GM12874 (cell line): ENCODE measurements at regions not wholly inside any gene's neighbourhood (a gene's known extent, or its start where the extent isn't known, plus 50 kb on each side); places are given as distances from the start of the nearest gene placed in this dataset.

ENCODE experiments used
- TF ChIP-seq, protein P1 (sequence below): IDR thresholded peaks from 2 replicates; pipeline ENCODE4 v1.5.1; 2011; ENCODE audit warnings: low read depth, mild to moderate bottlenecking, control low read depth, low read length, moderate library complexity; ENCODE audit not compliant: insufficient read depth

DNA sequence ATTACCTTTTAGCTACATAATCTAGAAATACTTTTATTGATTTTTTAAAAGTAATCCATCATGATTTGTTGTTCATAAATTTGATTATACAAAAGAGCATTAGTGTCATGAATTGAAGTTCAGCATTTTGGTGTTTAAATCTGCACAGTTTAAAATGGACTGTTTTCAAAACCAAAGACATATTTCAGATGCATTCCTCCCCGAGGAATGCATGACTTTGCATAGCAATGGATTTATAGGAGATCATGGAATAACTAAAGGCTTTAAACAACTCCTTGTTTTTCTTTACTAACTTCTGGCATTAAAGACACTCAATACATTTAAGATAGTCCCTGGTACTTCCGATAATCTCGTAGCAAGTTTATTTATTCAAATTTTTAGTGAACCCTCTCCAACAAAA lies 863.1 kb upstream of the TMPRSS15 start:
- TF ChIP-seq, protein P1, sequence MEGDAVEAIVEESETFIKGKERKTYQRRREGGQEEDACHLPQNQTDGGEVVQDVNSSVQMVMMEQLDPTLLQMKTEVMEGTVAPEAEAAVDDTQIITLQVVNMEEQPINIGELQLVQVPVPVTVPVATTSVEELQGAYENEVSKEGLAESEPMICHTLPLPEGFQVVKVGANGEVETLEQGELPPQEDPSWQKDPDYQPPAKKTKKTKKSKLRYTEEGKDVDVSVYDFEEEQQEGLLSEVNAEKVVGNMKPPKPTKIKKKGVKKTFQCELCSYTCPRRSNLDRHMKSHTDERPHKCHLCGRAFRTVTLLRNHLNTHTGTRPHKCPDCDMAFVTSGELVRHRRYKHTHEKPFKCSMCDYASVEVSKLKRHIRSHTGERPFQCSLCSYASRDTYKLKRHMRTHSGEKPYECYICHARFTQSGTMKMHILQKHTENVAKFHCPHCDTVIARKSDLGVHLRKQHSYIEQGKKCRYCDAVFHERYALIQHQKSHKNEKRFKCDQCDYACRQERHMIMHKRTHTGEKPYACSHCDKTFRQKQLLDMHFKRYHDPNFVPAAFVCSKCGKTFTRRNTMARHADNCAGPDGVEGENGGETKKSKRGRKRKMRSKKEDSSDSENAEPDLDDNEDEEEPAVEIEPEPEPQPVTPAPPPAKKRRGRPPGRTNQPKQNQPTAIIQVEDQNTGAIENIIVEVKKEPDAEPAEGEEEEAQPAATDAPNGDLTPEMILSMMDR: no peak

DNA sequence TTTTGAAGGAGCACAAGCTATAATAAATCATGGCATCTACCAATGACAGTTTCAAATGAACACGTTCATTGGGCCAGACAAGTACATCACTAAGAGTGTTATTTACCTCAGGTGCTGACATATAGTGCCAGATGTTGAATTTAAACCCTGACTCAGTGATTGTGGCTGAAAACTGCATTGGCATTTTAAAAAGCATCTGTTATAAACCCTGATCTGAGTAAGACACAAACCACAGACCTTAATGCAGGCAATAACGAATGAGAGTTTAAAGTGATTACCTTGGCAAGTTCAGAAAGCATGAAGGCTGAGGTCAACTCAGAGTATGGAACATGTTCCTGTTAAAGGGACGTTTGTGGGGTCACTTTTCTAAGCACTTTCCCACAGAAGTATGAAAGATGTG lies 865.1 kb upstream of the TMPRSS15 start:
- TF ChIP-seq, protein P1: no peak

DNA sequence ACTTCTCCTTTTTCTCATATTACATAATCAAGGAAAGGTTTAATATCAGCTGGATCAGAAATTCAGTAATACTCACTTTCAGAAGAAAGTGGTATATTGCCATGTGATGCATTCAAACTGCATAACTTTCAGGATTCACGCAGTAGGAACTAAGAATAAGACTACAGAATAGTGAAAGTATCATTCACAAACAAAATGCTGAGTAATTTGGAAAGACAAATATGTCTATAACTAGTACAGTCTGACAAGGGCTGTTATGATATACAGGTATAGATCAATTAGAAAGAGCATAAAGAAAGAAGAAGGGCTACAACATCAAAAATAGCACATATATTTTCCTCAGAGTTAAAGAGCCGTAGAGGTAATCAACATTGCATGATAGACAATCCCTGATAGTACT lies 871.5 kb upstream of the TMPRSS15 start:
- TF ChIP-seq, protein P1: no peak

DNA sequence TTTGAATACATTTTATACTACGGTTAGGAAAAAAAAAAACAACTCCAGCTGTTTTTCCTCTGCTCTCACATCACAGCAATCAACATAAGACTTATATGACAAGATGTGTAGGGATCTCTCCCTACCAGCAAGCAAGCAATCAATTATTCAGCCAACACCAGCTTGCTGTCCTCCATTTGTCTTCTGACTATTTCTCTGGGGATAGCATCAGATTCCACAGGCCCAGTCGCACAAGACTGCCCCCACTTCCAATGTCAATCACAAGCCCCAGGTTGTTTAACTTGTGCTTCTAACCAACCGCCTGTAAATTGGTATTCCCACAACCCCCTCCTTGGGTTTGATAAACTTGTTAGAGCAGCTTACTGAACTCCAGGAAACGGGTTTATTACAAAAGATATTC lies 873.1 kb upstream of the TMPRSS15 start:
- TF ChIP-seq, protein P1: no peak

DNA sequence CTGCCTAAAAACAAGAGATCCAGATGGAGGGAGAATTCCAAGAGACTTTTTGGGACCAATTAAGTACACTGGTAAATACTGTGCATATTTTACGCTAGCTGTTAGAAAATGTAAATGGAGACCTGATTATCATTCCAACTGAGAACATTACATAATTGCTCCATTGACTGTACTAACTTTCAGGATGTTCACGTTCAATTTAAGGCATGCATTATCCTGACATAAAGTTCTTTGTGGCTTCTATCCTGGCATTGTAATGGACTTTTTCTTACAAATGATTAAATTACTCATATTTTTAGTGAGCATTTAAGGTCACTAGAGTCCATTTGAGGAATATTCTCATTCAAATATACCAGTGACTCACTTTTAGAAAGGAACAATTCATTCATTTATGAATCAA lies 883.3 kb upstream of the TMPRSS15 start:
- TF ChIP-seq, protein P1: no peak

DNA sequence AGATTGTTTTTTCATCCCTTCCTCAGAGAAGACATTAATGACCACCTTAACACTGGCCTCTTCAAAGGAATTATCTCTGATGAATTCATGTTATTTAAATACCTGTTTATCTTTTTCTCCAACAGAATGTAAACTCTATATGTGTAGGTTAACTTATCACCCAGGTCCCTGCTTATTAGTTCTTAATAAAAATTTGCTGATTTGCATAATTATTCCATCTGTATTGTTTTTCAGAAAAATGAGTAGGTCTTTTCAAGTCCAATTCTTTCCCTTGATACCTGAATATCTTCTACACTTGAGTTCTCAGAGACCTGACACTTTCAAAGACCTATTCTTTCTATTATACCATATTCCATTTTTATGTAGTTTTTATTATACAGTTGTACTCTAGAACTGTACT lies 886.7 kb upstream of the TMPRSS15 start:
- TF ChIP-seq, protein P1: no peak

DNA sequence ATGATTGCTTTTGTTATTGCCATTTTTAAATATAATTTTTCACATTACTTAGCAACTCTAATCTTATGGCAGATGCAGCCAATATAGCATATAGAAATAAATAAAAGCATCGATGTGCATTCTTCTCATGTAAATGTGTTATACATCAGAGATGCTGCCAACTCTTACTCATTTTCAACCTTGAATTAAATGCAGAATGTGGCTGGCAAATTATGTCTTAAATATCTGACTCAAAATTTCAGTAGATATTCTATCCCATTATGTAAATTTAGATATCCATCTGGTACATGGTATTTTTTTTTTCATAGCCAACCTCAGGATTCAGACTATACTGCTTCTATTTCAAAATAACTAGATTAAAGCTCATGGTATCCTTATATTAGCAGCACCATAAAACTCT lies 916.7 kb upstream of the TMPRSS15 start:
- TF ChIP-seq, protein P1: no peak

DNA sequence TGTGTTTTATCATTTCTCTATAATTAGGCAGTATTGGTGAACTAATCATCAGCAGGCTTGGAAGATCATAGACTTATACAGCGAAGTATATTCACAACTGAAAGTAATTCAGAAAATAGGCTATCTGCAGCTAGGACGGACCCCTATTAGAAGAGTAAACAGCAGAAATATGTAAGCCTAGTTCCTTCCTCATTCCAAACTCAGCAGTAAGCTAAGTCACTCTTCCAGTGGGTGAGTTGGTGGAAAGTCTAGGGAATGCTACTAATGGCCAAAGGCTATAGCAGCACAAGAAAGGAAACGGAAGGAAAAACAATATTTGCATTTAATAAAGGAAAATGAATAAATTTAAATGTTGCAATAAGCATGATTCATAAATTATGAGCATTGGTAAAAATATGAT lies 918.1 kb upstream of the TMPRSS15 start:
- TF ChIP-seq, protein P1: no peak
